ENCODE measurements at regions not wholly inside any gene's neighbourhood (a gene's known extent, or its start where the extent isn't known, plus 50 kb on each side); places are given as distances from the start of the nearest gene placed in this dataset.

GRCh38 chr7:38327637-38328036 lies 54.2 kb upstream of the TARP start:
- TF ChIP-seq CTCF (conservative IDR thresholded peaks at IDR 0.05; ENCODE audit: low read depth in 2 of 2) (no peak), EZH2 (IDR thresholded peaks at IDR 0.05; ENCODE audit: low read depth, unreplicated experiment) (no peak), EZH2phosphoT487 (IDR thresholded peaks at IDR 0.05; ENCODE audit: unreplicated experiment) (no peak), STAT1 (IDR thresholded peaks at IDR 0.05; ENCODE audit: unreplicated experiment) (no peak), POLR2AphosphoS5 (IDR thresholded peaks at IDR 0.05; ENCODE audit: low read depth) (no peak)
